ENCODE measurements at regions not wholly inside any gene's neighbourhood (a gene's known extent, or its start where the extent isn't known, plus 50 kb on each side); places are given as distances from the start of the nearest gene placed in this dataset.

DNA sequence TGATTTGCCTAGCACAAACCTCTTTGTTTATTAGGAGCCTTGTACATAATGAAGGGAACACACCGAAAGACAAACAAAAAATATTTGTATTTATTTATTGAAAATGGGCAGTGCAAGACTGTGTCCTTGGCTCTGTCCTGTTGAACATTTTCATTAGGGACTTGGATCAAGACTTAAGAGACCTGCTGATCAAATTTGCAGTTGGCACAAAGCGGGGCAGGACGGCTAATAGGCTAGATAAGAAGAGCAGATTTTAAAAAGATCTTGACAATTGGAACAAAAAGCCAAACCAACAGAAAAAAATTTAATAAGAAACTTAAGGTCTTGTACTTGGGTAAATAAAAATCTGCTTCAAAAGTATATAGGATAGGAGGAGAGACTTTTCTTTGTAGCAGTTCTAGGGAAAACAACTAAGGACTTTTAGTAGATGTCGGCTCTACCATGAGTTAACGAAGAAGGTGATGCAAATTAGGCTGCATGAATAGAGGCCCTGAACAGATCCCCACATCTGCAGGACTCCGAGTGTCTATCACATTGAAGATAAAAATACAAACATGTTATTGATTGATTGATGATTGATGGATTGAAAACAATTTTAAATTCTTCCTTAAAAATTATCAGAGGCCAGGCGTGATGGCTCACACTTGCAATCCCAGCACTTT is 124.1 kb upstream of the SPACA1 start:
- POLR2A ChIA-PET (ENCODE audit: low non-redundant PET): no interaction called here
- no peaks in the 10 kb centered on the region for H3K9me3 ChIP-seq (ENCODE audit: low read depth, low read length, poor library complexity, severe bottlenecking)
- H3K27ac ChIP-seq (ENCODE audit: low read depth, low read length, poor library complexity, severe bottlenecking): no peak overlapping the region
- intact Hi-C loops (cut with micrococcal nuclease; ENCODE audit: unreplicated experiment): no loop called here
- DNase-seq (ENCODE audit: low spot score): no peak
- no peaks in the 10 kb centered on the region for H3K36me3 ChIP-seq (ENCODE audit: insufficient read depth, low read length, poor library complexity, severe bottlenecking)
- CTCF ChIA-PET: no interaction called here
- no peaks in the 10 kb centered on the region for H3K27me3 ChIP-seq (replicated peaks; ENCODE audit: insufficient read depth, low read depth, low read length, poor library complexity)
- H3K4me1 ChIP-seq (ENCODE audit: insufficient read depth, low read length, poor library complexity, severe bottlenecking): no peaks in the 10 kb centered on the region
- BruUV-seq (replicated peaks): no TSS peak
- TF ChIP-seq EZH2 (IDR thresholded peaks at IDR 0.05; ENCODE audit: borderline replicate concordance, low read depth, low read length, poor library complexity, severe bottlenecking): no peak
- TF ChIP-seq, protein P1, sequence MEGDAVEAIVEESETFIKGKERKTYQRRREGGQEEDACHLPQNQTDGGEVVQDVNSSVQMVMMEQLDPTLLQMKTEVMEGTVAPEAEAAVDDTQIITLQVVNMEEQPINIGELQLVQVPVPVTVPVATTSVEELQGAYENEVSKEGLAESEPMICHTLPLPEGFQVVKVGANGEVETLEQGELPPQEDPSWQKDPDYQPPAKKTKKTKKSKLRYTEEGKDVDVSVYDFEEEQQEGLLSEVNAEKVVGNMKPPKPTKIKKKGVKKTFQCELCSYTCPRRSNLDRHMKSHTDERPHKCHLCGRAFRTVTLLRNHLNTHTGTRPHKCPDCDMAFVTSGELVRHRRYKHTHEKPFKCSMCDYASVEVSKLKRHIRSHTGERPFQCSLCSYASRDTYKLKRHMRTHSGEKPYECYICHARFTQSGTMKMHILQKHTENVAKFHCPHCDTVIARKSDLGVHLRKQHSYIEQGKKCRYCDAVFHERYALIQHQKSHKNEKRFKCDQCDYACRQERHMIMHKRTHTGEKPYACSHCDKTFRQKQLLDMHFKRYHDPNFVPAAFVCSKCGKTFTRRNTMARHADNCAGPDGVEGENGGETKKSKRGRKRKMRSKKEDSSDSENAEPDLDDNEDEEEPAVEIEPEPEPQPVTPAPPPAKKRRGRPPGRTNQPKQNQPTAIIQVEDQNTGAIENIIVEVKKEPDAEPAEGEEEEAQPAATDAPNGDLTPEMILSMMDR (conservative IDR thresholded peaks at IDR 0.05; ENCODE audit: low read depth, low read length): no peak
- H3K4me3 ChIP-seq (ENCODE audit: low read depth, low read length, poor library complexity, severe bottlenecking): no peak overlapping the region

DNA sequence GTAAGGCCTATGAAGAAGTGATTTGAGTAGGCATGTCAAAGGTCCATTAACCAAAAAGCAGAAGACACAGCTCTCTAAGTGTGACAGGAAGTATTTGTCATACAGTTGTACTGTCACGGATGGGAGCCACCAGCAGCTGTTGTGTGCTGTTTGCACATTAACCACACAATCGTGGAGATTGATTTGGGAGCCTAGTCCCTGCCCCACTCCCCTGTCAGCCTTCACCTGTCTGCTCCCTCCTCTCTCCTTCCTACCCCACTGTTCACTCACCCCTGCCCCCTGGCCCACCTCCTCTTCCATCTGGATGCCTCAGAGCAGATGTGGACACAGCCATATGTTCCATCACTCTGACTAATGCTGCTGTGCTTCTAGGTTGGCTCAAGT is 124.7 kb upstream of the SPACA1 start:
- intact Hi-C loops (cut with micrococcal nuclease; ENCODE audit: unreplicated experiment): no loop called here
- CTCF ChIA-PET: no interaction called here
- POLR2A ChIA-PET (ENCODE audit: low non-redundant PET): no interaction called here
- DNase-seq (ENCODE audit: low spot score): no peak
- Histone ChIP-seq H3K4me3 (ENCODE audit: low read depth, low read length, poor library complexity, severe bottlenecking) (no peak overlapping the region), H3K9me3 (ENCODE audit: low read depth, low read length, poor library complexity, severe bottlenecking) (no peaks in the 10 kb centered on the region), H3K4me1 (ENCODE audit: insufficient read depth, low read length, poor library complexity, severe bottlenecking) (no peaks in the 10 kb centered on the region), H3K27ac (ENCODE audit: low read depth, low read length, poor library complexity, severe bottlenecking) (no peak overlapping the region), H3K36me3 (ENCODE audit: insufficient read depth, low read length, poor library complexity, severe bottlenecking) (no peaks in the 10 kb centered on the region), H3K27me3 (replicated peaks; ENCODE audit: insufficient read depth, low read depth, low read length, poor library complexity) (no peaks in the 10 kb centered on the region)
- no peak for TF ChIP-seq EZH2 (IDR thresholded peaks at IDR 0.05; ENCODE audit: borderline replicate concordance, low read depth, low read length, poor library complexity, severe bottlenecking)
- no TSS peak for BruUV-seq (replicated peaks)

DNA sequence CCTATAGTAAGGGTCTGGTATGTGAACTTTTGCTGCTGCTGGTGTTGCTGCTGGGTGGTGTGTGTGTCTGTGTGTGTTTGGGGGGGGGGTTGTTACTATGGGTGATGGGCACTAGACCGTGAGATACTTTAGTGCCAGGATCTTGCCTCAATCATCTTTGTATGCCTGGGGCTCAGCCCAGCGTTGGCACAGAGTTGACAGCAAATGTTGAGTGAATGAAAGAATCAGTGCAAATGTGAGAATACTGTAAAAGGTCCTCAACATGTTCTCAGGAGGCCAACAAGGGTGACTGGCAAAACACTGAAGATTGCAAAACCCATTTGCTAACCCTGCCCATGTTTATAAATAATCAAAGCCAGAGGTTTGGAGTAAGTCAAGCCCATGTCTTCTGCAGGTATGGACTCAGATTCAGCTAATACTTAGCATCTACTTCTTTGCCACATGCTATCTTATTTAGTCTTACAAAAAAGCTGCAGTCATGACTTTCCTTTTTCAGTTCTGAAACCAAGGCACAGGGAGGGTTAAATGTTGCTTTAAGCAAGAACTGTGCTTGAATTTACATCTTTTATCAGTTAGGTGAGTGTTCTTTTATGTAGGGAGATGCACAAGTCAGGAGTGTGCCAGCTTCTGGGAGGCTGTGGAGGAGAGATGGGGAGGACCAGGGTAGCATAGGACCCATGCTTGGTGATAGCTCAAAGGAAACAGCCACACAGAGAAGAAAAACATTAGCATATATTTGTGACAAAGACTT is 125.3 kb upstream of the SPACA1 start:
- Histone ChIP-seq H3K36me3 (ENCODE audit: insufficient read depth, low read length, poor library complexity, severe bottlenecking) (no peaks in the 10 kb centered on the region), H3K4me1 (ENCODE audit: insufficient read depth, low read length, poor library complexity, severe bottlenecking) (no peaks in the 10 kb centered on the region), H3K4me3 (ENCODE audit: low read depth, low read length, poor library complexity, severe bottlenecking) (no peak overlapping the region), H3K27ac (ENCODE audit: low read depth, low read length, poor library complexity, severe bottlenecking) (no peak overlapping the region), H3K27me3 (replicated peaks; ENCODE audit: insufficient read depth, low read depth, low read length, poor library complexity) (no peaks in the 10 kb centered on the region), H3K9me3 (ENCODE audit: low read depth, low read length, poor library complexity, severe bottlenecking) (no peaks in the 10 kb centered on the region)
- CTCF ChIA-PET: no interaction called here
- no TSS peak for BruUV-seq (replicated peaks)
- TF ChIP-seq EZH2 (IDR thresholded peaks at IDR 0.05; ENCODE audit: borderline replicate concordance, low read depth, low read length, poor library complexity, severe bottlenecking): no peak
- TF ChIP-seq, protein P1 (conservative IDR thresholded peaks at IDR 0.05; ENCODE audit: low read depth, low read length): no peak
- POLR2A ChIA-PET (ENCODE audit: low non-redundant PET): interaction anchor here (0.7 kb wide), 1 partner anchor 20 kb away, joined by 3 read pairs; no protein-coding TSS in a partner anchor
- DNase-seq (ENCODE audit: low spot score): no peak
- intact Hi-C loops (cut with micrococcal nuclease; ENCODE audit: unreplicated experiment): no loop called here
